ENCODE measurements at regions not wholly inside any gene's neighbourhood (a gene's known extent, or its start where the extent isn't known, plus 50 kb on each side); places are given as distances from the start of the nearest gene placed in this dataset.
"Not testable (repeated sequence)": the region's sequence is repeated elsewhere in the genome, so short reads cannot be mapped to it uniquely, and the experiment has no call there.

DNA sequence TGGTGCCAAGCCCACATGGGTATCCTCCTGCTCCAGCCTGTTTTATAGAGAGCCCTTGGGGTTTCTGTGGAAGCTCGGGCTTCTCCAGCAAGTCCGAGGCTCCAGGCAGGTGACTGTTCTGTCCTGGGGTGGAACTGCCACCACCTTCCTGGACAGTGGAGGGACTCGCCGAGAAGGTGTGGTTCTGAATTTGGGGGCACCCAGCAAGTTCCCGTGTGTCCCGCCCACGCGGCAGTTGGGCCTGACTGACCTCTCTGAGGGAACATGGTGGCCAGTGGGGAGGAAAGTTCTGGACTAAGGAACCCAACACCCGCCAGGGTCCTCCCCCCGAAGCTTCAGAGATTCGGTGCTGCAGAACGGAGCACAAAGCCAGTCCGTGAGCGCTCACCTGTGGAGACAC lies 158.1 kb upstream of the C1orf174 start:
- DNase-seq (ENCODE audit: low spot score), result no peak
- intact Hi-C loops (cut with DNase I), result no loop called here

DNA sequence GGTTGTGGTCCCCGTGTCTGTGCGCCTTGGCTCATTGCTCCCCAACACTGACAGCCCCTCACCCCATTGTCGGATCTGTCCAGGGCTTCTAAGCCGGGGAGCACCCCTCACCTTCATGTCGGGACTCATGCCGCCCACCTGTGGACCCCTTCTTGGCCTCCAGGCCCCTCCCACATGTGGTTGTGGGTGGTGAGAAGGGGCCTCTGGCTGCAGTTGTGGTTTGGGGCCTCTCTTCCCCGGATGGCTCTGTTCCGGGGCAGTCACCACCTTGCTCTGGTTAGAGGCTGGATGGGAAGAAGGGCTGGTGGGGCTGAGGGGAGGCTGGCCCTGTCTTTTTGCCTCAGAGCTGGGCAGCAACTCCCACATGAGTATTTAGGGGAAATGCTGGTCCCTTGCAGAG lies 158.6 kb upstream of the C1orf174 start:
- DNase-seq (ENCODE audit: low spot score), result no peak
- intact Hi-C loops (cut with DNase I), result no loop called here

DNA sequence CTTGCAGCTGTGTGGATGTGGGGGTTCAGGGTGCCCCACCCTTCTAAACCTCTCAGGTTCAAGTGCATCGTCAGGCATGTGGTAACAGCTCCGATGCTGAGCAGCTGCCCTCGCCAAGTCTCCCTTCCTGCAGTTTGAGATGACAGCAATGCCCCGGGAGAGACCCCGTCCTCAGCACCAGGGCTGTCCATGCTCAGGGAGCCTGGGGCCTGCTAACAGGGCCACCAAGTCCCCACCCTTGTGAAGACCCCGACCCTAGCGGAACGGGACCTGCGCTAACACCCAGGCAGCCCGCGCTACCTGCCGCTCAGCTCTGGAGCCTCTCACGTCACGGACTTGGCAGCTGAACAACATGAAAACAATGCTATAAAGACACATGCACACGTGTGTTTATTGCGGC lies 159.2 kb upstream of the C1orf174 start:
- no peak for DNase-seq (ENCODE audit: low spot score)
- intact Hi-C loops (cut with DNase I), result no loop called here

DNA sequence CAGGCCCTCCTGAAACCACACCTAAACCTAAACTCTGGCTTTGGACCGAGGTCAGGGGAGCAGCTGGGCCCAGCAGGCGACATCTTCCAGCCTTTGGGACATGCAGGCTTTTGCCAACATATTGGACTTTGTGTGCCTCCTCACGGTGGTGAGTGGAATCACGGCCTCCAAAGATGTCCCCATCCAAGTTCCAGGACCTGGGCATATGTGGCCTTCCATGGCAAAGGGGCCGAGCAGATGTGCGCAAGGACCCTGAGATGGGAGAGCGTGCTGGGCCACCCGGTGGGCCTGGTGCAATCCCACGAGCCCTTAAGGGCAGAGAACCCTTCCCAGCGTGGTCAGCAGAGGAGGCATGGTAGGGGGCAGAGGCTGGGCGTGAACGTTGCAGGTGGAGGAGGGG lies 160.8 kb upstream of the C1orf174 start:
- DNase-seq (ENCODE audit: low spot score), result no peak
- intact Hi-C loops (cut with DNase I), result no loop called here

DNA sequence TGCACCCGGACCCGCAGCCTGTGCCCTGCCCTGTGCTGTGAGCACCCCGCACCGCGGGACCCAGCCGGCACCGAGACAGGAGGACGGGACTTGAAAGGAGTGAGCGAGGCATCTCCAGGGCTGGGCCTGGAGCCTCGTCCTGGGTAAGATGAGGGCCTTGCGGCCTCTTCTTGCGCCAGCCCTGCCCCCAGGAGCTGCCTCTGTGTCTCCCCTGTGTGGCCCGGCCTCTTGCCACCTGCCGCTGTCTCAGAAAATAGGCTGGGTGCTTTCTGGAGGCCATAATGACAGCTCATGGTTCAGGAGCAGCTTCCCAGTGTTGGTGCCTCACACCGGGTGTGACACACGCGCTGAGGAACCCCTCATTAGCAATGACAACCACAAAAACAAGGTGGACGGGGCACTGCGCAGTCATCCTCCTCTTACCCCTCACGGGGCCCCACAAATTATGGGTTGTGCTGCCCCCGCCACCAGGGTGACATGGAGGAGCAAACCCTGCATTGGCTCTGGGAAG lies 161.5 kb upstream of the C1orf174 start:
- intact Hi-C loops (cut with DNase I), result no loop called here
- DNase-seq (ENCODE audit: low spot score), result no peak

DNA sequence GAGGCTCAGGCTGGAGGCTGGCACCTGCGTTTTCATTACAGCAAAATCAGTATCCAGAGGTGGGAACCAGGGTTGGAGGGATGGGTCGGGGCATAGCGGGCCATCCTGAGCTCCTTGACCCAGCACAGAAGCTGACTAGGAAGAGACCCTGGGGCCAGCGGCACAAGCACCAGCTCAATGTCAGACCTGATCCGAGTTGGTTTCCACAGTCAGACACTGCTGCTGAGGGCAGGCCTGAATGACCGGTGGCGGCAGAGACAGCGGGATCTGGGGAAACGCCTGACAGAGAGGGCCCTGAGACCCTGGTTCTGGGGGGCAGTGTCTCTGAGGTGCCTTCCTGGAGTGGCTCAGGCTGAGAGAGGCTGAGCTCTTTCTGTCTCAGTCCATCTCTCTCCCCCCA lies 162.0 kb upstream of the C1orf174 start:
- DNase-seq (ENCODE audit: low spot score), result no peak
- intact Hi-C loops (cut with DNase I), result no loop called here

DNA sequence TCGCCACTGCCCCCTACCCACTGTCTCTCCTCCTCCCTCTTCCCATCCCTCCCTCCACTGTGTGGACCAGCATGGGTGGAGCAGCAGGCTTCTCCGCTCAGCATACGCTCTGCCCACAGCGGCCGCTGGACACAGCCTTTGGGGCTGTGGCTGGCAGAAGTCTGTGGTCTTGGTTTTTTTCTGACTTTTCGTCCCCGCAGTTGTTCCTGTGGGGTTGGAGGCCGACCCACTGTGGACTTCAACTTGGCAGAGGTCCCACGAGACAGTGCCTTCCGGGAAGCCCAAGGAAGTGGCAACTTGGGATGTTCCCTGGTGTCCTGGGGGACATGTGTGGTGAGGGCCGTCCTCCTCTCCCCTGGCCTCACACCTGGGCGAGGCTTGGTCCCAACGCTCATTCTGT lies 162.5 kb upstream of the C1orf174 start:
- intact Hi-C loops (cut with DNase I), result no loop called here
- no peak for DNase-seq (ENCODE audit: low spot score)

DNA sequence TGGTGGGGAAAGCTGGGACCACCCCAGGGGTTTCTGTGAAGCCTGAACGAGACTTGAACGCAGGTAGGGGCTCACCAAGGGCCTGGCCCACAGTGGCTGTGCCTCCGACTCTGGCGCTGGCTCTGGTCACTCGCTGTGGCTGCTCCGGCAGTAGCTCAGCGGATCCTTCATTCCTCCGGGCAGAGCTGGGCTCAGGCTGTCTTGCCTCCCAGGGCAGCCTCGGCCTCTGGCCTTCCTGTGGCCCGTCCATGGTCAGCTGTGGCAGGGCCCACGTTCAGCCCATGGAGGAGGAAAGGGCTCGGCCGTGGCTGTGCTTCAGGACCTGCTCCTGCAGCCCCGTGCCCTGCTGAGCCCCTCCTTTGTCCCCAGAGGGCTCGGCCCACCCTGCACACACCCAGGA lies 162.9 kb upstream of the C1orf174 start:
- intact Hi-C loops (cut with DNase I), result no loop called here

DNA sequence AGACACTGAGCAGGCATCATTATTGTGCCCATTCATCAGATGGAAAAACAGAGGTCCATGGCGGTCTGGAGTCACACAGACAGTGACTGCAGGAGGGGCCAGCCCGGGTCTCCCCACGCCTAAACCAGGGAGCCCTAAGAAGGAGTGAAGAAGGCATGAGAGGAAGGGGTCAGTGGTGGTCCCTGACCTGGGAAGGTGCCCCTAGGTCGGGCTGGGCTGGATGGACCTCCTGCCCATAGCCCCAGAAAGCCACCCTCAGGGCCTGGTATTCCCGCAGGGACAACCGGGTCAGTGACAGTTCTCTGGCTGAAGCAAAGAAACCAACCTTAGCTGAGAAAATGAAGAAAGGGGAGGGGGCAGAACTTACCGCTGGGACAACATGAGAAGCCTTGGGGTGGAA lies 163.4 kb upstream of the C1orf174 start:
- DNase-seq (ENCODE audit: low spot score), result no peak

More for the DNA sequence above, 162.9 kb upstream of the C1orf174 start:
- no peak for DNase-seq (ENCODE audit: low spot score)

DNA sequence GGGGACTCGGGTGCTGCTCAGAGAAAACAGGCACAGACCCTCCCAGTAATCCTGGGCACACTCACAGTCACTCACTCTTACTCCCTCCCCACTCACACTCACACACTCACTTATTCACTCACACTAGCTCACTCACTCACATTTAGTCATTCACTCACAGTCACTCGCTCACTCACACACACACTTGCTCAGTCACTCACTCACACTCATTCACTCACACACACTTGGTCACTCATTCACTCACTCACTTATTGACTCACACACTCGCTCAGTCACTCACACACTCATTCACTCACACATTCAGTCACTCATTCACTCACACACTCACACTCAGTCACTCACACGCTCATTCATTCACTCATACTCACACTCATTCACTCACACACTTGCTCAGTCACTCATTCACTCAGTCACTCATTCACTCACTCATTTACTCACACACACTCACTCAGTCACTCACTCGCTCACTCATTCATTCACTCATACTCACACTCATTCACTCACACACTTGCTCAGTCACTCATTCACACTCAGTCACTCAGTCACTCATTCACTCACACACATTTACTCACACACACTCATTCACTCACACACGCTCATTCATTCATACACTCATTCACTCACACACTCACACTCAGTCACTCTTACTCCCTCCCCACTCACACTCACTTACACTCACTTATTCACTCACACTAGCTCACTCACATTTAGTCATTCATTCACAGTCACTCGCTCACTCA lies 164.2 kb upstream of the C1orf174 start:
- intact Hi-C loops (cut with DNase I), result no loop called here
- no peak for DNase-seq (ENCODE audit: low spot score)

More for the DNA sequence above, 163.4 kb upstream of the C1orf174 start:
- intact Hi-C loops (cut with DNase I), result no loop called here

DNA sequence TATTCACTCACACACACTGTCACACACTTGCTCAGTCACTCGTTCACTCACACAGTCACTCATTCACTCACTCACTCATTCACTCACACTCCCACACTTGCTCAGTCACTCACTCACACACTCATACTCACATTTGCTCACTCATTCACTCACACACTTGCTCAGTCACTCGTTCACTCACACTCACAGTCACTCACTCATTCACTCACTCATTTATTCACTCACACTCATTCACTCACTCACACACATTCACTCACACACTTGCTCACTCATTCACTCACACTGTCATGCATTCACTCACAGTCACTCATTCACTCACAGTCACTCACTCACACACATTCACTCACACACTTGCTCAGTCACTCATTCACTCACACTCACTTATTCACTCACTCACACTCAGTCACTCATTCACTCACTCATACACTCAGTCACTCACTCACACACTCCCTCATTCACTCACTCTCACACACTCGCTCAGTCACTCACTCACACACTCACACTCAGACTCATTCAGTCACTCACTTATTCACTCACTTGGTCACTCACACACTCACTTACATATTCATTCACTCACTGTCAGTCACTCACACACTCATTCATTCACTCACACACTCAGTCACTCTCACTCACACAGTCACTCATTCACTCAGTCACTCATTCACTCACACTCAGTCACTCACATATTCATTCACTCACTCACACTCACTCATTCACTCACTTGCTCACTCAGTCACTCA lies 167.0 kb upstream of the C1orf174 start:
- no peak for DNase-seq (ENCODE audit: low spot score)
- intact Hi-C loops (cut with DNase I), result no loop called here

DNA sequence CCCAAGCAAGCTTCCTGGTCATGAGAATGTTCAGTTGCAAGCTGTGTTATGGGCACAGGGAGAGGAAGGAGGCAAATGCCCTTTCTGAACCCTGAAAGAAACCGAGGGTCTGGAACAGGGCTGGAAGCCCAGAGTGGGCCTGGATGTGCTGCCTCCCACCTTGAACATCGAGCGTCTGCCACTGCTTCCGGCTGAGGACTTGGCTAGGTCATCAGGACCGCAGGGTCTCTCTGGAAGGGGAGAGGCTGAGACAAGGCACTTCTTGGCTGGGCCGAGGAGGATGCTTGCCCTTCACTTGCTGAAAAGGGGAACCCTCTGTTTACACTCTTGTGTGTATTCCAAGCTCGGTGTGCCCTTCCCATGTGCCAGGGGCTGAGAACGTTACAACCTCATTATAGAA lies 168.0 kb upstream of the C1orf174 start:
- intact Hi-C loops (cut with DNase I), result no loop called here
- no peak for DNase-seq (ENCODE audit: low spot score)

DNA sequence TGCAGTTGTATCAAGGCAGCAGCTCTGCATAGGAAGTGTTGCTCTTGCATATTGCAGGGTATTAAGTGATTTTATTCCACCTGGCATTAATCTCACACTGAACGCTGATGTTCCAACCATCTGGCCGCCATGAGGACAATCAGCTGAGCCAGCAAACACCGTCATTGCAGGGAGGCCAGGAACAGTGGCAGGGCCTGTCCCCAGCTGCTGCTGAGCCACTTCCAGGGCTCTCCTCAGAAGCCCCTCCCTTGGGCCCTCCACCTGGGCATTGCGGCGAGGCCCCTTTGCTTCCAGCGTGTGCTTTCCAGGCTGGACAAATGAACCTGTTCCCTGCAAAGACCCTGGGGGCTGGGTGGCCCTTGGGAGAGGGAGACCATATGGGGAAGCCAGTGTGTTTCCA lies 171.6 kb upstream of the C1orf174 start:
- intact Hi-C loops (cut with DNase I), result loop anchor here in 1 of 2 donors (5.0 kb wide), 1 partner anchor 619 kb away; the partner anchor contains the start of gene ARHGEF16
- DNase-seq (ENCODE audit: low spot score), result no peak

DNA sequence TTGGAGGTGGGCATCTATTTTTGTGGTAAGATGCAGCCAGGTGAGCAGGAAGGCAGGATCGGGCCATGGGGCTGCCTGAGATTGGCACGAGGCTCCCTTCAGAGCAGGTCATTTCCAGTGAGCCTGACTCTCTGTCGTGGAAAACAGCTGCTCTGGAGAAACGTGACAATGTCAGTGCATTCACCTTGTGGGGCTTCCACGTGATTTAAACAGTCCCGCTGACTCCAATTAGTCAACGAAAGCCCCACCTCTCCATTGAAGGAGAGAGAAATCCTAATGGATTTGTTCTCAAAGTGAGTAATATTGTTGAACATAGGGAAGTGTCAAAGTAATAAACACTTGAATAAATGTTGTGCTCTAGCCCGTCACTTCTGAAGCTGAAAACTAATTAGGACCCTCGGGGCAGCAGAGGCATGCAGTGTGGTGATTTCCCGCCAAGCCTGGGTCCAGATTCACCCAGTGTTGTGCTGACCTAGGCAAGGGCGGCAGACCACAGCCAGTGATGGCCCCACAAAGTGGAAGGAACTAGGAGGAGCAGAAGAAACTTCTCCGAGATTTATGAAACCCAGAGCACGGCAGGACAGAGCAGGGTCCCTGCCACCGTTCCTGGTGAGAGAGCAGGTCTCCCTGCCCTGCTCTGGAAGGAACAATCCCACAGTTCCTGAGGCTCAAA lies 172.5 kb upstream of the C1orf174 start:
- DNase-seq (ENCODE audit: low spot score), result no peak
- intact Hi-C loops (cut with DNase I), result loop anchor here in 1 of 2 donors (5.0 kb wide), 1 partner anchor 620 kb away; the partner anchor contains the start of gene ARHGEF16

DNA sequence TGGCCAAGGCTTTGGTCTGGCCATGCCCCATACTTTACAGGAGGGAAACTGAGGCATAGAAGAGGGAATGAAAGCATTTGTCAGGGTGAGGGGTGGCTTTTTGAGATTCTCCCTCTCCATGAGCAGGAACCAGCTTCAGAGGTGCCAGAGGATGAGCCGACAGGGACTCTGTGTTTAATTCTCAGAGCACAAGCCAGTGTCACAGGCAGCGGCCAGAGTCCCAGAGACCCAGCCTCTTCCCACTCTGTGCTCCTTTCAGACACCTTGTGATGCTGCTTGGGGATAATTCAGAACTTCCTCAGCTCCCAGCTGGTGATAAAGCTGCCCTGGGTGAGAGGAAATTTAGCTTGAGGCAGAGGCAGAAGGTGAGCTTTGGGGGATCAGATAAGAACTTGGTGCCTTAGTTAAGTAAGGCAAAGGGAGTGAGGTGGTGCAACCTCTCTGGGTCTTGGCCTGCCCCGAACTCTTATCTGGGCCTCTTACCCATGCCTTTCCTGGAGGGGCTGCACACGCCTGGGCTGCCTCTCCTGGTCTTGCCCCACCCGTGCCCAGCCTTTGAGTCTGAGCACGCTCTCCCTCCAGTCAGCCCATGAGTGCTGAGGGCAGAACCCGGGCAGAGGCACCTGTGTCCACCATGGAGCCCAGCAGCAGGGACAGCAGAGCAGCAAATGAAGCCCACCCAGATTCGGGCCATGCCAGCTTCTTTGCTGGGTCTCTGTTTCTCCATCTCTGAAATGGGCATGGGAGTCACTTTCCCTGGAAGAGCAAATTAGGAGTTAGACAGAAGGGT lies 175.6 kb upstream of the C1orf174 start:
- no peak for DNase-seq (ENCODE audit: low spot score)
- intact Hi-C loops (cut with DNase I), result no loop called here

DNA sequence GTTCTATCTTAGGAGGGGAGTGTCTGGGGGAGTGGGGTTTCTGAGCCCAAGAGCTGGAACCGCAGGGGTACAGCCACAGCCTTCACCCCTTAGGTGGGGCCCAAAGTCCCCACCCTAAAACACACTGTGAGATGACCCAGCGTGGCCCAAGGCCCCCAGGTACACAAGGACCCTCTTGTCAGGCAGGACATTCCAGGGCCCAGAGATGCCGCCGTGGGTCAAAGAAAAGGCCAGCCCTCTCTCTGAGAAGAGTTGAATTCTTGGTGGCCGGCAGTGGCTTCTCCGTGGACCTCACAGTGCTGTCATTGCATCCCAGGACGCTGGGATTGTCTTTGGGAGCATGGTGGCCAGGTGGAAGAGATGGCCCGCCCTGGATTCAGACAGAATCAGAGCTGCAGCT lies 176.3 kb upstream of the C1orf174 start:
- intact Hi-C loops (cut with DNase I), result no loop called here
- no peak for DNase-seq (ENCODE audit: low spot score)

DNA sequence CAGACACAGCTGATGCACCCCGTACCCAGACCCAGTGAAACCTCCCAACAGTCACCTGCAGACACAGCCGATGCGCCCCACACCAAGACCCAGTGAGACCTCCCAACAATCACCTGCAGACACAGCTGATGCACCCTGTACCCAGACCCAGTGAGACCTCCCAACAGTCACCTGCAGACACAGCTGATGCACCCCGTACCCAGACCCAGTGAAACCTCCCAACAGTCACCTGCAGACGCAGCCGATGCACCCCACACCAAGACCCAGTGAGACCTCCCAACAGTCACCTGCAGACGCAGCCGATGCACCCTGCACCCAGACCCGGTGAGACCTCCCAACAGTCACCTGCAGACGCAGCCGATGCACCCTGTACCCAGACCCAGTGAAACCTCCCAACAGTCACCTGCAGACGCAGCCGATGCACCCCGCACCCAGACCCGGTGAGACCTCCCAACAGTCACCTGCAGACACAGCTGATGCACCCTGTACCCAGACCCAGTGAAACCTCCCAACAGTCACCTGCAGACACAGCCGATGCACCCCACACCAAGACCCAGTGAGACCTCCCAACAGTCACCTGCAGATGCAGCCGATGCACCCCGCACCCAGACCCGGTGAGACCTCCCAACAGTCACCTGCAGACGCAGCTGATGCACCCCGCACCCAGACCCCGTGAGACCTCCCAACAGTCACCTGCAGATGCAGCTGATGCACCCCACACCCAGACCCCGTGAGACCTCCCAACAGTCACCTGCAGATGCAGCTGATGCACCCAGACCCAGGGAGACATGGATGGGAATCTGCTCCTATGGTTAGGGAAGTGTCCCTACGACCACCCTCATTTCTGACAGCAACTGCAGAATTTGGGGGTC lies 178.3 kb upstream of the C1orf174 start:
- intact Hi-C loops (cut with DNase I); DNase-seq (ENCODE audit: low spot score): not testable (repeated sequence)

DNA sequence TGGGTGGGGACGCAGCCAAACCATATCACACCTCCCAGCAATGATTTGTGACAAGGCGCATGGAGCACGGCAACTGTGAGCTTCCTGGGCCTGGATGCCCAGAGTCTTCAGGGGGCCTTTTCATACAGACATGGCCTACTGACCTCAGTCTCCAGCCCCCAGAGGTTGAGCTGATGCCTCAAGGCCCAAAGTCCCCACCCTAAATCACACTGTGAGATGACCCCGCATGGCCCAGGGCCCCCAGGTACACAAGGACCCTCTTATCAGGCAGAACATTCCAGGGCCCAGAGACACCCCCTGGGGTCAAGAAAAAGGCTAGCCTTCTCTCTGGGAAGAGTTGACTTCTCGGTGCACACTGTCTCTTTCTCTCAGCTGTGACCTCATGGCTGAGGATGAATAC lies 179.7 kb upstream of the C1orf174 start:
- intact Hi-C loops (cut with DNase I), result no loop called here
- DNase-seq (ENCODE audit: low spot score), result no peak
